OCI-LY3 (cell line): ENCODE measurements at regions not wholly inside any gene's neighbourhood (a gene's known extent, or its start where the extent isn't known, plus 50 kb on each side); places are given as distances from the start of the nearest gene placed in this dataset.

Experiments used
- H2AFZ ChIP-seq: fragments of 200-600, 300-600 bp; shearing (Covaris generic); 2 replicates; pipeline ENCODE4 v1.6.0; 2014; ENCODE audit warnings: antibody characterized with exemption, low read depth, low read length
- H3K27ac ChIP-seq: fragments of 200-600, 300-600 bp; sonication (generic); 2 replicates; pipeline ENCODE4 v1.5.1; 2014; ENCODE audit warnings: mild to moderate bottlenecking, low read length, moderate library complexity, mixed read lengths
- H3K27me3 ChIP-seq: fragments of 200-600, 300-600 bp; sonication (generic); 2 replicates; pipeline ENCODE4 v1.6.1; 2014; ENCODE audit warnings: low read depth, low read length, mixed read lengths
- H3K36me3 ChIP-seq: fragments of 200-600, 300-600 bp; sonication (generic); replicated peaks from 2 replicates; pipeline ENCODE3; 2014; ENCODE audit warnings: low read depth, low read length, mixed read lengths
- H3K4me1 ChIP-seq: fragments of 300-600, 200-600 bp; sonication (generic); 2 replicates; pipeline ENCODE4 v1.6.1; 2014; ENCODE audit warnings: low read length, mixed read lengths
- H3K4me2 ChIP-seq: fragments of 200-600, 300-600 bp; sonication (generic); 2 replicates; pipeline ENCODE4 v1.6.1; 2014; ENCODE audit warnings: low read length, mixed read lengths
- H3K4me3 ChIP-seq: fragments of 300-600, 200-600 bp; sonication (generic); 2 replicates; pipeline ENCODE4 v1.5.1; 2014; ENCODE audit warnings: antibody characterized with exemption, mild to moderate bottlenecking, low read length, moderate library complexity
- H3K79me2 ChIP-seq: fragments of 300-600, 200-600 bp; shearing (Covaris generic); 2 replicates; pipeline ENCODE4 v1.6.1; 2014; ENCODE audit warnings: mild to moderate bottlenecking, low read length, mixed read lengths
- H3K9ac ChIP-seq: fragments of 300-600, 200-600 bp; shearing (Covaris generic); 2 replicates; pipeline ENCODE4 v1.6.0; 2014; ENCODE audit warnings: mild to moderate bottlenecking, low read length, moderate library complexity
- H3K9me3 ChIP-seq: fragments of 200-600, 300-600 bp; shearing (Covaris generic); 2 replicates; pipeline ENCODE4 v1.6.1; 2014; ENCODE audit warnings: low read length, mixed read lengths; ENCODE audit not compliant: insufficient read depth
- H4K20me1 ChIP-seq: fragments of 200-600, 300-600 bp; sonication (generic); 2 replicates; pipeline ENCODE4 v1.6.1; 2016; ENCODE audit warnings: low read length, mixed read lengths; ENCODE audit not compliant: insufficient read depth
- CTCF ChIP-seq: fragments of 200-600, 300-600 bp; sonication (generic); IDR thresholded peaks from 2 replicates; pipeline ENCODE4 v1.5.1; 2014; ENCODE audit warnings: antibody characterized with exemption, low read length, low read depth
- EZH2phosphoT487 ChIP-seq: fragments of 200-600 bp; shearing (Covaris generic); IDR thresholded peaks from 2 replicates; pipeline ENCODE4 v1.6.1; 2018; ENCODE audit warnings: antibody characterized with exemption, mixed run types, low read depth

DNA sequence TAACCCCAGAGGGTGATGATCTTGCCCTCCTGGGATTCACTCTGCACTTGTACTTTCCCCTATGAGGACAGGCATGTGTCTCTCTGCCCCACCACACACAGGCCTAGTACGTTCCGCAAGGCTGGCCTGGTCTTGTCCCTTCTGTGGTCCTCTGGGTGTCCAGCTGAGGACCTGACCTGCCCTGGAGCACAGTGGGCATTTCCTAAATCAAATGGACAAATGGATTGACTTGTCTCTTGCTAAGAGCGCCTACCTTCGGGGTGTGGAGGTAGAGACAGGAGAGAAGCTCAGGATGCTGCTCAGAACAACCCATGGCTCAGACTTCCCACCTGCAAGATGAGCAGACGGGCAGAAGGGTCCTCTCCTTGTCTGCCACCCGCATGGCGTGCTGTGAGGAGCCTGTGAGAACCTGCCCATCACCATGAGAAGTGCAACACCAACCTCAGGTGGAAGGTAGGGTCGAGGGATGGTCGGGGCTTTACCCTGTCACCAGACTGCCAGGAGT lies 133.6 kb downstream of the MYCN start:
- no peaks in the 10 kb centered on the region for H3K79me2 ChIP-seq
- H3K27ac ChIP-seq, result no peak overlapping the region
- no peaks in the 10 kb centered on the region for H3K36me3 ChIP-seq
- no peaks in the 10 kb centered on the region for H4K20me1 ChIP-seq
- H3K4me2 ChIP-seq, result no peak overlapping the region
- no peaks in the 10 kb centered on the region for H3K4me1 ChIP-seq
- TF ChIP-seq CTCF (no peak), EZH2phosphoT487 (no peak)
- H3K9me3 ChIP-seq, result no peaks in the 10 kb centered on the region
- no peak overlapping the region for H3K4me3 ChIP-seq
- H3K9ac ChIP-seq, result no peak overlapping the region
- no peaks in the 10 kb centered on the region for H3K27me3 ChIP-seq
- no peak overlapping the region for H2AFZ ChIP-seq

- Histone ChIP-seq H3K9ac (no peak overlapping the region), H3K27me3 (no peaks in the 10 kb centered on the region), H3K27ac (no peak overlapping the region), H3K36me3 (no peaks in the 10 kb centered on the region), H3K4me1 (no peaks in the 10 kb centered on the region), H2AFZ (no peak overlapping the region), H3K4me2 (no peak overlapping the region), H3K4me3 (no peak overlapping the region), H3K9me3 (no peaks in the 10 kb centered on the region), H3K79me2 (no peaks in the 10 kb centered on the region), H4K20me1 (no peaks in the 10 kb centered on the region)
- TF ChIP-seq CTCF, result no peak
- TF ChIP-seq EZH2phosphoT487, result no peak
Observed at GRCh38 chr2:16073471-16073870, 133.1 kb downstream of the MYCN start.

DNA sequence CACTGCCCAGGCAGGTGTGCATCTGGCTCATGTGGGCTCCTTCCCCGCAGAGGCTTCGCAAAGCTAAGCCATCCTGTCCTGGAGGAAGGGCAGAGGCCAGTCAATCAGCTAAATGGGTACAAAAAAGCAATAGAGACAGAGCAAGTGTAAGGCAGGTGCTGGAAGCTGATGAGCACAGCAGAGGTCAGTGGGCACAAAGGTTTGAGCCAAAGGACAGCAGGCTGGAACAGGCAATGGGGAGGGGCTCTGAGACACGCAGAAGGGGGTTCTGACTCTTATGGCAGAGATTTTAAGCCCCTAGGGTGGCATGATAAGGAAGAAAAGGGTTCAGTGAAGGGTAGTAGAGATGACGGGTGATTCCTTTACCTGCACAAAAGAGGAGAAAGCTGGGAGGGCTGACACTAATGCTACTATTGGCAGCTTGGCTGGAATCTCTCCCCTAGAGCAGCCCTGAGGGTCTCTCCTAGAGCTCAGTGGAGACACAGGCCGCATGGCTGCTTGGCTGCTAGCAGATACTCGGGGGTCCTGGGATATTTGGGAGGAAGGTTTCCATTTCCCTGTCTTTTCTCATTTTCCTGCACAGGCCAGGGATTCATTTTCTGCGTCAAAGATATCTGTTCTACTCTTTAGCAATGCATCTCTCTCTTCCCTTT lies 132.4 kb downstream of the MYCN start:
- Histone ChIP-seq H2AFZ (no peak overlapping the region), H3K4me3 (no peak overlapping the region), H3K9me3 (no peaks in the 10 kb centered on the region), H3K4me2 (no peak overlapping the region), H3K4me1 (no peaks in the 10 kb centered on the region), H3K27ac (no peak overlapping the region), H3K9ac (no peak overlapping the region), H4K20me1 (no peaks in the 10 kb centered on the region), H3K36me3 (no peaks in the 10 kb centered on the region), H3K79me2 (no peaks in the 10 kb centered on the region), H3K27me3 (no peaks in the 10 kb centered on the region)
- TF ChIP-seq CTCF (no peak), EZH2phosphoT487 (no peak)

DNA sequence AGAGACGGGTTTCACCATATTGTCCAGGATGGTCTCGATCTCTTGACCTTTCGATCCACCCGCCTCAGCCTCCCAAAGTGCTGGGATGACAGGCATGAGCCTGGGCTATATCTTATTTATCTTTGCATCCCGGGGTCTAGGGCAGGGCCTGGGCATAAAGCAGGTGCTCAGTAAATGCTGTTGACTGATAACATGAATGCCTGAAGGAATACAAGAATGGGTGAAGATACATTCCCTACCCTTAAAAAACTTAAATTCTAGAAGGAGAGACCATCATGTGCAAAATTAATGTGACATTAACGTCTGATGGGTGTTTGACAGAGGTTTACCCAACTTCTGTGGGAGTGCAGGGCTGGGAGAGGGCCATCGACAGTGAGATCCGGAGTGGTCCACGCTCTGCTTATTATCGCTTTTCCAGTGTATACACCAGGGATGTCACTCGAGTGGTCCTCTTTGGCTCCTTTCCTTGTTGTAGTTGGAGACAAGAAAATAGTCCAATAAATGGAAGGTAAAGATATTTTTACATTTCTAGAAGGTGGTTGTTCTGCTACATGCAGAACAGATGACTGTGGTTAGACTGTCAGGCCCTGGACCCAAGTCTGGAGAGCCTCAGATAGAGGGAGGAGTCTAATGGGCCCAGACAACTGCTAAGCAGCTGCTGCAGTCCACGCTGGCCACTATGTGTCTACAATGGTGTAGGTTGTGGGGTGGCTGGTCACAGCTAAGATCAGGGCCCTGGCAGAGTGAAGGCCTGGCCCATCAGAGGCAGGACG lies 131.7 kb downstream of the MYCN start:
- Histone ChIP-seq H3K4me2 (no peak overlapping the region), H2AFZ (no peak overlapping the region), H4K20me1 (no peaks in the 10 kb centered on the region), H3K9ac (no peak overlapping the region), H3K36me3 (no peaks in the 10 kb centered on the region), H3K79me2 (no peaks in the 10 kb centered on the region), H3K9me3 (no peaks in the 10 kb centered on the region), H3K27ac (no peak overlapping the region), H3K4me1 (no peaks in the 10 kb centered on the region), H3K27me3 (no peaks in the 10 kb centered on the region), H3K4me3 (no peak overlapping the region)
- TF ChIP-seq EZH2phosphoT487, result no peak
- TF ChIP-seq CTCF, result no peak
